Heart right ventricle (tissue), 16 donors: ENCODE measurements at regions not wholly inside any gene's neighbourhood (a gene's known extent, or its start where the extent isn't known, plus 50 kb on each side); places are given as distances from the start of the nearest gene placed in this dataset.

Experiments
- ATAC-seq, 8 donors: fragments of 200-7000 bp; cut with Tn5 transposase; one replicate each; pipeline ENCODE4 v1.9.1; 2020; ENCODE audit warnings: mild to moderate bottlenecking in 8 of 8, moderate library complexity in 8 of 8, moderate number of reproducible peaks in 1 of 8
- DNase-seq, 2 donors: peaks; one replicate each; pipeline ENCODE4 v3.0.0-alpha.2; 2020
- H3K27ac ChIP-seq, 10 donors: fragments of 200-600 bp; sonication (generic) in 2 of 10; one replicate each; pipeline versions ENCODE4 v1.5.0 to v1.8.0; 2020 to 2022; ENCODE audit warnings: mild to moderate bottlenecking in 3 of 10
- H3K27me3 ChIP-seq, 7 donors: fragments of 200-600 bp; one replicate each; pipeline ENCODE4 v1.8.0; 2021 to 2022; ENCODE audit warnings: mild to moderate bottlenecking in 2 of 7
- H3K36me3 ChIP-seq, 9 donors: fragments of 200-600 bp; sonication (generic) in 1 of 9; one replicate each; pipeline versions ENCODE4 v1.5.0 to v1.8.0; 2020 to 2022; ENCODE audit warnings: mild to moderate bottlenecking in 2 of 9
- H3K4me1 ChIP-seq, 9 donors: fragments of 200-600 bp; sonication (generic) in 1 of 9; one replicate each; pipeline versions ENCODE4 v1.5.0 to v1.8.0; 2020 to 2022; ENCODE audit warnings: mild to moderate bottlenecking in 4 of 9
- H3K4me3 ChIP-seq, 10 donors: fragments of 200-600 bp; sonication (generic) in 2 of 10; one replicate each; pipeline versions ENCODE4 v1.5.0 to v1.8.0; 2020 to 2022; ENCODE audit warnings: mild to moderate bottlenecking in 7 of 10, moderate library complexity in 2 of 10
- H3K9me3 ChIP-seq, 11 donors: fragments of 200-600 bp in 10 of 11; sonication (generic) in 2 of 11; one replicate each; pipeline versions ENCODE4 v1.5.0 to v1.8.0; 2013 to 2022; ENCODE audit warnings: mild to moderate bottlenecking in 2 of 11, control low read depth in 1 of 11, moderate library complexity in 1 of 11
- WGBS, 2 donors: extraction: QIAGEN DNeasy Blood & Tissue Kit; methylation state at CpG; one replicate each; pipeline ENCODE4 v1.1.7; 2013; ENCODE audit warnings: inconsistent platforms in 1 of 2; 5-methylcytosine and 5-hydroxymethylcytosine counted together
- intact Hi-C, 10 donors: fragments of 100-400 bp; cut with DNase I; formaldehyde crosslinking; loops; one replicate each; pipeline versions ENCODE4 v1.11.1 to v1.14.2; 2022
- TF ChIP-seq, protein P1 (sequence below), 9 donors: fragments of 200-600 bp; sonication (generic) in 2 of 9; IDR thresholded peaks; one replicate each; pipeline versions ENCODE4 v1.5.0 to v1.8.0; 2021 to 2022; ENCODE audit warnings: antibody characterized with exemption in 9 of 9, mild to moderate bottlenecking in 5 of 9, moderate library complexity in 1 of 9
- donor health status: Arrhythmogenic right ventricular cardiomyopathy.
- donor health status: ischemic (EF 13 %, LVEDD 7.1; RV severe dilation, severe dysfunction).
- donor health status: healthy with polysubstance abuse.
- donor health status: DM: no; HTN: yes; CAD: no.
- donor health status: DM: no; HTN: no; CAD: no.
- donor health status: ischemic (EF 25% LVEDD 6.9; RV normal size, moderate dysfunction).
- donor health status: ischemic (EF 25% LVEDD 5.7; RV mildly dilated, moderate dysfunction).
- donor health status: healthy.
- donor health status: DM: yes; HTN: yes; CAD: no.
- donor health status: Ischemic cardiomyopathy.
- donor health status: ischemic (EF 35%, LVEDD 5.7; RV mildly dilated, moderate dysfunction).
- donor health status: nonischemic (EF 11% LVEDD 7.7; RV severe dilation, severe dysfunction).
- donor health status: DM: yes; HTN: yes; CAD: no.
- donor health status: PGD.
- donor health status: ischemic (EF 29% LVEDD 5.4; RV normal size, mild dysfunction).
- donor health status: nonischemic (EF 23%, LVEDD 6.1; RV moderate dilation, normal function).

DNA sequence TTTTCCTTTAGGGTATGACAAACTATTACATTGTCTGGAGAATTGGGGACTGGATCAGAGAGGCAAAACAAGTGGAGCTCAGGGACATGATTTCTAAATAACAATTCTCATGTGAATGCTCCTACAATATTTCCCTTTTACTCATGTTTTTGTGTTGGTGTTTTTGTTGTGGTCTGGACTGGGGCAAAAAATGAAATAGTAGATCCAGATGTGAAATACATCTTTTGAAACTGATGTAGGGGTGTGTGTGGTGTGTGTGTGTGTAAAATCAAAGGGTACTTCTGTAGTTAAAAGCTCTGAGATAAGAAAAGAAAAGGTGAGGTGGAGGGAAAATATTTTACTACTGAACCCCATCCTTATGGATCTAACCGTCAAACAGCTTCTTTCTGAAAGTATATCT lies 188.4 kb upstream of the RPL34 start:
- ATAC-seq, result no peak
- Histone ChIP-seq H3K36me3 (no peaks in the 10 kb centered on the region), H3K9me3 (no peaks in the 10 kb centered on the region), H3K4me3 (no peak overlapping the region), H3K27ac (no peak overlapping the region), H3K4me1 (peaks cover 0 to 17% (median 7%) of the 10 kb centered on the region in 9 donors), H3K27me3 (no peaks in the 10 kb centered on the region)
- WGBS, 2 donors, result 88 to 96% methylated on average over 1 of the region's 1 CpG
- no peak for DNase-seq
- intact Hi-C loops, result no loop called here
- TF ChIP-seq, protein P1, sequence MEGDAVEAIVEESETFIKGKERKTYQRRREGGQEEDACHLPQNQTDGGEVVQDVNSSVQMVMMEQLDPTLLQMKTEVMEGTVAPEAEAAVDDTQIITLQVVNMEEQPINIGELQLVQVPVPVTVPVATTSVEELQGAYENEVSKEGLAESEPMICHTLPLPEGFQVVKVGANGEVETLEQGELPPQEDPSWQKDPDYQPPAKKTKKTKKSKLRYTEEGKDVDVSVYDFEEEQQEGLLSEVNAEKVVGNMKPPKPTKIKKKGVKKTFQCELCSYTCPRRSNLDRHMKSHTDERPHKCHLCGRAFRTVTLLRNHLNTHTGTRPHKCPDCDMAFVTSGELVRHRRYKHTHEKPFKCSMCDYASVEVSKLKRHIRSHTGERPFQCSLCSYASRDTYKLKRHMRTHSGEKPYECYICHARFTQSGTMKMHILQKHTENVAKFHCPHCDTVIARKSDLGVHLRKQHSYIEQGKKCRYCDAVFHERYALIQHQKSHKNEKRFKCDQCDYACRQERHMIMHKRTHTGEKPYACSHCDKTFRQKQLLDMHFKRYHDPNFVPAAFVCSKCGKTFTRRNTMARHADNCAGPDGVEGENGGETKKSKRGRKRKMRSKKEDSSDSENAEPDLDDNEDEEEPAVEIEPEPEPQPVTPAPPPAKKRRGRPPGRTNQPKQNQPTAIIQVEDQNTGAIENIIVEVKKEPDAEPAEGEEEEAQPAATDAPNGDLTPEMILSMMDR (IDR thresholded peaks at IDR 0.05), result no peak

DNA sequence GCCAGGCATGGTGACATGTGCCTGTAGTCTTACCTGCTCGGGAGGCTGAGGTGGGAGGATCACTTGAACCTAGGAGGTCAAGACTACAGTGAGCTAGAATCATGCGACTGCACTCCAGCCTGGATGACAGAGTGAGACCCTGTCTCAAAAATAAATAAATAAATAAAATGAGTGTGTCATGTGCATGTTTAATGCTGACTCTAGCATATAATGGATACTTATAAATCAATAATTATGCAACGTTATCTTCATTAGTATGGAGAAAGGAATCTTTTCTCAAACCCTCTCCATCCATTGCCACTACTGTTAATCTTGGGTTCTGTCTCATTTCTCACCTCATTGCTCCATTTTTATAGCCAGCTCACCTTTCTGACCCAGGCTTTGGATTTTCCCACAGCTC lies 189.5 kb upstream of the RPL34 start:
- Histone ChIP-seq H3K9me3 (no peaks in the 10 kb centered on the region), H3K27me3 (no peaks in the 10 kb centered on the region), H3K4me1 (peaks cover 0 to 17% (median 7%) of the 10 kb centered on the region in 9 donors), H3K4me3 (no peak overlapping the region), H3K36me3 (no peaks in the 10 kb centered on the region), H3K27ac (no peak overlapping the region)
- no peak for ATAC-seq
- DNase-seq, result no peak
- WGBS, 2 donors, result 93 to 95% methylated on average over 3 of the region's 3 CpGs
- intact Hi-C loops, result no loop called here
- TF ChIP-seq, protein P1 (IDR thresholded peaks at IDR 0.05), result no peak

DNA sequence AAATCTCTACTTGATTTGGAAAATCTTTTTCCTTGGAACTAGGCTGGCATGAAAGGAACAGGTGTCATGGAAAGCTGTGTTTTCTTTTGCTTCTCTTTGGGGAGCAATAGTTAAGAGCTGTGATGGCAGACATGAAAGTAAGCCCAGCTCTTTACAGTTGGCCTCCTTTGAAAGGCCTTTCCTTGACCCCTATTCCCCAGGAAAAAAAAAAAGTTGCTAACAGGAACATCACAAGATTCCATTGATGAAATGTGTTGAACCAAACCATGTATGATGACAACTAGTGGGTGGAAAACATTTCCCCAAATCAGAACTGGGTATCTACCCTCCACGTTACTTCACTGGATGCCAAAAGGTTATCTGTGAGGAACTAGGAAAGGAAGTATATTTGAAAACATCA lies 190.7 kb upstream of the RPL34 start:
- no peak for ATAC-seq
- no peak for DNase-seq
- H3K9me3 ChIP-seq, result no peaks in the 10 kb centered on the region
- H3K4me3 ChIP-seq, result no peak overlapping the region
- no peaks in the 10 kb centered on the region for H3K27me3 ChIP-seq
- H3K27ac ChIP-seq, result no peak overlapping the region
- intact Hi-C loops, result no loop called here
- WGBS, 2 donors, result 38 to 45% methylated on average over 1 of the region's 1 CpG
- peaks cover 0 to 15% (median 5%) of the 10 kb centered on the region in 9 donors for H3K4me1 ChIP-seq
- H3K36me3 ChIP-seq, result no peaks in the 10 kb centered on the region
- TF ChIP-seq, protein P1 (IDR thresholded peaks at IDR 0.05), result no peak

DNA sequence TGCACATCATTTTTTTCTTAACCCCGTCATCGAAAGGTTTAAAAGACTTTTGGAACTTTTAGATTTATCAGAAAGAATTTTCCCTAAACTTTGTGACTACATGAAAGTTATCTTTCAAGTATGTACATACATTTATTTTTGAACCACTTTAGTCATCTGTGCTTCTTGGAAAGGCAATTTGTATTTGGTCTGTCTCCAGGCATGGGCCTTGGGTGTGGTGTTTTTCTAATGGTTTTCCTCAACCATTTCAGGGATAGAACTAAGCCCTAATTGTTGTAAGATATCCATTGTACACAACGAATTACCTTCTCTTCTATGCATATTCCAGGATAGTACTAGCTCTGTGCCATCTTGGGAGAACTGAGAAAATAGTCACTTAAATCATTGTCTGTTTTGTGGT lies 191.5 kb upstream of the RPL34 start:
- Histone ChIP-seq H3K27ac (no peak overlapping the region), H3K9me3 (no peaks in the 10 kb centered on the region), H3K27me3 (no peaks in the 10 kb centered on the region), H3K4me3 (no peak overlapping the region), H3K4me1 (peaks cover 0 to 8% (median 0%) of the 10 kb centered on the region in 9 donors), H3K36me3 (no peaks in the 10 kb centered on the region)
- DNase-seq (no peak), ATAC-seq (no peak)
- intact Hi-C loops, result no loop called here
- WGBS, 2 donors, result 86 to 87% methylated on average over 3 of the region's 3 CpGs
- TF ChIP-seq, protein P1 (IDR thresholded peaks at IDR 0.05), result no peak
